Left ventricle myocardium superior (tissue), 1 donor: ENCODE measurements at regions not wholly inside any gene's neighbourhood (a gene's known extent, or its start where the extent isn't known, plus 50 kb on each side); places are given as distances from the start of the nearest gene placed in this dataset.

Experiments used
- ATAC-seq: fragments of 200-7000 bp; cut with Tn5 transposase; one replicate; pipeline ENCODE4 v1.9.1; 2020; ENCODE audit warnings: mild to moderate bottlenecking, moderate library complexity
- DNase-seq: peaks from one replicate; pipeline ENCODE4 v3.0.0-alpha.2; 2020
- intact Hi-C: fragments of 100-400 bp; cut with micrococcal nuclease; formaldehyde crosslinking; loops from one replicate; pipeline ENCODE4 v1.11.0; 2022
- donor health status: DM: no; HTN: yes; CAD: no; lungs with severe emphysema.

GRCh38 chr18:65423776-65424175, 327.0 kb upstream of the CDH7 start:
- DNase-seq (no peak), ATAC-seq (no peak)
- intact Hi-C loops, result no loop called here

- intact Hi-C loops, result no loop called here
- no peak for DNase-seq
- peak; percentile 33 for ATAC-seq
Measured at GRCh38 chr18:65422544-65423136, 328.2 kb upstream of the CDH7 start.

GRCh38 chr18:65415098-65415497, 335.7 kb upstream of the CDH7 start:
- no peak for ATAC-seq
- no peak for DNase-seq
- intact Hi-C loops, result no loop called here

GRCh38 chr18:65414501-65414900, 336.3 kb upstream of the CDH7 start:
- DNase-seq (no peak), ATAC-seq (no peak)
- intact Hi-C loops, result no loop called here

- no peak for DNase-seq
- intact Hi-C loops, result no loop called here
- no peak for ATAC-seq
Measured at GRCh38 chr18:65411061-65411460, 339.8 kb upstream of the CDH7 start.

- intact Hi-C loops, result no loop called here
- DNase-seq (no peak), ATAC-seq (no peak)
Measured at GRCh38 chr18:65409261-65409660, 341.6 kb upstream of the CDH7 start.

- ATAC-seq (no peak), DNase-seq (no peak)
- intact Hi-C loops, result no loop called here
Measured at GRCh38 chr18:65403534-65403933, 347.3 kb upstream of the CDH7 start.

GRCh38 chr18:65399091-65399490, 351.7 kb upstream of the CDH7 start:
- intact Hi-C loops, result no loop called here
- no peak for ATAC-seq

GRCh38 chr18:65398347-65399075, 352.3 kb upstream of the CDH7 start:
- DNase-seq, result no peak
- no peak for ATAC-seq
- intact Hi-C loops, result no loop called here

More at GRCh38 chr18:65399091-65399490, 351.7 kb upstream of the CDH7 start:
- DNase-seq, result no peak

- DNase-seq (no peak), ATAC-seq (no peak)
- intact Hi-C loops, result no loop called here
Measured at GRCh38 chr18:65380986-65381385, 369.8 kb upstream of the CDH7 start.

GRCh38 chr18:65380571-65380970, 370.2 kb upstream of the CDH7 start:
- intact Hi-C loops, result no loop called here
- no peak for ATAC-seq

GRCh38 chr18:65372904-65373303, 377.9 kb upstream of the CDH7 start:
- DNase-seq (no peak), ATAC-seq (no peak)
- intact Hi-C loops, result no loop called here

More at GRCh38 chr18:65380571-65380970, 370.2 kb upstream of the CDH7 start:
- no peak for DNase-seq

GRCh38 chr18:65365245-65365980, 385.4 kb upstream of the CDH7 start:
- intact Hi-C loops, result no loop called here
- DNase-seq (no peak), ATAC-seq (no peak)

GRCh38 chr18:65363911-65364632, 386.7 kb upstream of the CDH7 start:
- no peak for ATAC-seq
- intact Hi-C loops, result no loop called here
- DNase-seq, result no peak

- intact Hi-C loops, result no loop called here
- DNase-seq (no peak), ATAC-seq (no peak)
Measured at GRCh38 chr18:65363011-65363410, 387.8 kb upstream of the CDH7 start.

GRCh38 chr18:65359479-65359878, 391.3 kb upstream of the CDH7 start:
- intact Hi-C loops, result no loop called here
- DNase-seq (no peak), ATAC-seq (no peak)

GRCh38 chr18:65358306-65358705, 392.5 kb upstream of the CDH7 start:
- ATAC-seq (no peak), DNase-seq (no peak)
- intact Hi-C loops, result no loop called here

GRCh38 chr18:65352186-65352585, 398.6 kb upstream of the CDH7 start:
- intact Hi-C loops, result no loop called here
- peak; percentile 53 for ATAC-seq
- no peak for DNase-seq

- DNase-seq, result no peak
- intact Hi-C loops, result no loop called here
- ATAC-seq, result no peak
Measured at GRCh38 chr18:65349635-65350034, 401.2 kb upstream of the CDH7 start.

GRCh38 chr18:65347446-65347845, 403.4 kb upstream of the CDH7 start:
- intact Hi-C loops, result no loop called here
- no peak for ATAC-seq
- DNase-seq, result no peak
